Upper lobe of left lung (tissue), 6 donors: ENCODE measurements at regions not wholly inside any gene's neighbourhood (a gene's known extent, or its start where the extent isn't known, plus 50 kb on each side); places are given as distances from the start of the nearest gene placed in this dataset.
A peak's percentile ranks its signal among the peaks of the same experiment; 100 is the strongest.

ENCODE experiments used
- ATAC-seq, 2 donors: fragments of 200-7000 bp; cut with Tn5 transposase; one replicate each; pipeline ENCODE4 v1.9.1; 2022; ENCODE audit warnings: mild to moderate bottlenecking in 2 of 2, moderate library complexity in 2 of 2; ENCODE audit not compliant: low FRiP score in 2 of 2
- DNase-seq, 2 donors: peaks; one replicate each; pipeline ENCODE4 v3.0.0-alpha.2; 2019 to 2020
- H3K27ac ChIP-seq, 4 donors: fragments of 200-600 bp; sonication (generic); one replicate each; pipeline ENCODE4 v1.5.1; 2016 to 2019
- H3K27me3 ChIP-seq, 4 donors: fragments of 200-600 bp; sonication (generic); one replicate each; pipeline ENCODE4 v1.5.1; 2017 to 2019
- H3K36me3 ChIP-seq, 4 donors: fragments of 200-600 bp; sonication (generic); one replicate each; pipeline ENCODE4 v1.5.1; 2016 to 2019
- H3K4me1 ChIP-seq, 4 donors: fragments of 200-600 bp; sonication (generic); one replicate each; pipeline ENCODE4 v1.5.1; 2018 to 2019
- H3K4me3 ChIP-seq, 4 donors: fragments of 200-600 bp; sonication (generic); one replicate each; pipeline ENCODE4 v1.5.1; 2017 to 2019; ENCODE audit warnings: mild to moderate bottlenecking in 2 of 4, moderate library complexity in 1 of 4
- H3K9me3 ChIP-seq, 4 donors: fragments of 200-600 bp; sonication (generic); one replicate each; pipeline ENCODE4 v1.5.1; 2018 to 2019
- EP300 ChIP-seq, 4 donors: sonication (generic); formaldehyde crosslinking; IDR thresholded peaks; one replicate each; pipeline ENCODE4 v1.5.1; 2017; ENCODE audit warnings: antibody characterized with exemption in 4 of 4, control low read depth in 2 of 4
- POLR2A ChIP-seq, 4 donors: fragments of 450-650 bp; IDR thresholded peaks; one replicate each; pipeline ENCODE4 v1.5.1; 2016 to 2017; ENCODE audit warnings: antibody characterized with exemption in 4 of 4, mild to moderate bottlenecking in 2 of 4
- POLR2AphosphoS5 ChIP-seq, 2 donors: sonication (generic); formaldehyde crosslinking; IDR thresholded peaks; one replicate each; pipeline ENCODE4 v1.5.1; 2017; ENCODE audit warnings: antibody characterized with exemption in 2 of 2
- WGBS, 2 donors: methylation state at CpG; one replicate each; pipeline ENCODE4 v1.1.5; 2017 to 2018; 5-methylcytosine and 5-hydroxymethylcytosine counted together
- TF ChIP-seq, protein P1 (sequence below), 6 experiments: fragments of 450-650 bp in 4 of 6; fragments of 200-600 bp in 2 of 6; sonication (generic) in 2 of 6; IDR thresholded peaks; one replicate each; pipeline ENCODE4 v1.5.1; 2016 to 2019; ENCODE audit warnings: antibody characterized with exemption in 6 of 6
- donor health status: DM: no; HTN: no; CAD: no; lungs with moderate emphysema.
- donor health status: DM: no; HTN: yes; CAD: no; lungs with severe emphysema.

DNA sequence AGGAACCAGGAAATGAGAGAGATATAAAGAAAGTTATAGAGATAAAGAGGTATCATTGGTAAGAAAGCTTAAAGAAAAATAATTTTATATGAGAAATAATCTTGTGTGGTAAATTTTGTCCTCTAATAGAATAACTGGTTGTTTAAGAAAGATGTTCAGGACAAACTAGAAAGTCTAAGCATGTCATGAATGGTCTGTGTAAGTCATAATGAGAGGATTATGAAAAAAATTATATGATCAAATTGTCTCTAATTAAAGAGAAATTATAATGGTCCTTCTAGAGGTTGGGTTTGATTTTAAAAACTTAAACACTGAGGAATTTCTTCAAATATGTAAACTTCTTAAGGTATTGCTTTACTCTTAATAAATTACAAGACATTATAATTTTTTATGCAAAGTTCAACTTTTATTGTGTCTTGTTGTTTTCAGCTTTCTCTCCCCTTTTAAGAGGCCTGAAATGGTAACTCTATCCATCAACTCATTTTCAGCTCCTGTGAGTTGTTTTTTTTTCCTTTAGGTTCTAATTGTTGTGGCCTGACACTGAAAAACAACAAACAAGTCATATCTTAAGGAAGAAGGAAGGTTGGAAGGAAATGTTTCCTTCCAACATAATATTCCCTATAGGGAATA, 88.2 kb upstream of the CNOT2 start:
- TF ChIP-seq EP300 (IDR thresholded peaks at IDR 0.05) (no peak), POLR2AphosphoS5 (IDR thresholded peaks at IDR 0.05) (no peak), POLR2A (IDR thresholded peaks at IDR 0.05) (no peak)
- TF ChIP-seq, protein P1, sequence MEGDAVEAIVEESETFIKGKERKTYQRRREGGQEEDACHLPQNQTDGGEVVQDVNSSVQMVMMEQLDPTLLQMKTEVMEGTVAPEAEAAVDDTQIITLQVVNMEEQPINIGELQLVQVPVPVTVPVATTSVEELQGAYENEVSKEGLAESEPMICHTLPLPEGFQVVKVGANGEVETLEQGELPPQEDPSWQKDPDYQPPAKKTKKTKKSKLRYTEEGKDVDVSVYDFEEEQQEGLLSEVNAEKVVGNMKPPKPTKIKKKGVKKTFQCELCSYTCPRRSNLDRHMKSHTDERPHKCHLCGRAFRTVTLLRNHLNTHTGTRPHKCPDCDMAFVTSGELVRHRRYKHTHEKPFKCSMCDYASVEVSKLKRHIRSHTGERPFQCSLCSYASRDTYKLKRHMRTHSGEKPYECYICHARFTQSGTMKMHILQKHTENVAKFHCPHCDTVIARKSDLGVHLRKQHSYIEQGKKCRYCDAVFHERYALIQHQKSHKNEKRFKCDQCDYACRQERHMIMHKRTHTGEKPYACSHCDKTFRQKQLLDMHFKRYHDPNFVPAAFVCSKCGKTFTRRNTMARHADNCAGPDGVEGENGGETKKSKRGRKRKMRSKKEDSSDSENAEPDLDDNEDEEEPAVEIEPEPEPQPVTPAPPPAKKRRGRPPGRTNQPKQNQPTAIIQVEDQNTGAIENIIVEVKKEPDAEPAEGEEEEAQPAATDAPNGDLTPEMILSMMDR (IDR thresholded peaks at IDR 0.05) = no peak
- H3K4me1 ChIP-seq = no peaks in the 10 kb centered on the region
- H3K4me3 ChIP-seq = no peak overlapping the region
- DNase-seq (no peak), ATAC-seq (no peak)
- no peaks in the 10 kb centered on the region for H3K27me3 ChIP-seq
- H3K9me3 ChIP-seq = peaks cover 0 to 30% (median 4%) of the 10 kb centered on the region in 4 donors
- H3K36me3 ChIP-seq = no peaks in the 10 kb centered on the region
- no peak overlapping the region for H3K27ac ChIP-seq

DNA sequence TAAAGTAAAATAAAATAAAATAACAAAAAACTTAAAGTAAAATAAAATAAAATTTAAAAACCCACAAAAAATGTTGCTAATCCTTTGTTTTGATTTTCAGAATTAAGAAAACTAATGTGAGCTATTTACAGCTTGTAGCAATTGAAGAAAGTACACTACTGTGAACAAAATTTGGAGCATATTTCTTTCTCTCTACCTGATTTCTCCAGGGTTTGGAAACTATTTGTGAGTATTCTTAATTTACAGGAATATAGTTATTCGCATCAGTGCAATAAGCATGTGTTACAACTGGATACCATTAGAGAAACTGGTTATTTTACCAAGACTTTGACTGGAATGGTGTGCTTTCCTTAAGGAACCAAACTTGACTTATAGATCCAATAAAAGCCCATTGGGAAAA, 86.1 kb upstream of the CNOT2 start:
- no peaks in the 10 kb centered on the region for H3K36me3 ChIP-seq
- H3K27ac ChIP-seq = no peak overlapping the region
- ATAC-seq (no peak), DNase-seq (no peak)
- no peaks in the 10 kb centered on the region for H3K27me3 ChIP-seq
- H3K9me3 ChIP-seq = peaks cover 0 to 30% (median 4%) of the 10 kb centered on the region in 4 donors
- H3K4me1 ChIP-seq = no peaks in the 10 kb centered on the region
- no peak overlapping the region for H3K4me3 ChIP-seq
- WGBS, 2 donors = 83 to 89% methylated on average over 1 of the region's 1 CpG
- TF ChIP-seq POLR2AphosphoS5 (IDR thresholded peaks at IDR 0.05) = no peak
- TF ChIP-seq, protein P1 (IDR thresholded peaks at IDR 0.05) = no peak
- TF ChIP-seq EP300 (IDR thresholded peaks at IDR 0.05) = no peak
- TF ChIP-seq POLR2A (IDR thresholded peaks at IDR 0.05) = no peak

DNA sequence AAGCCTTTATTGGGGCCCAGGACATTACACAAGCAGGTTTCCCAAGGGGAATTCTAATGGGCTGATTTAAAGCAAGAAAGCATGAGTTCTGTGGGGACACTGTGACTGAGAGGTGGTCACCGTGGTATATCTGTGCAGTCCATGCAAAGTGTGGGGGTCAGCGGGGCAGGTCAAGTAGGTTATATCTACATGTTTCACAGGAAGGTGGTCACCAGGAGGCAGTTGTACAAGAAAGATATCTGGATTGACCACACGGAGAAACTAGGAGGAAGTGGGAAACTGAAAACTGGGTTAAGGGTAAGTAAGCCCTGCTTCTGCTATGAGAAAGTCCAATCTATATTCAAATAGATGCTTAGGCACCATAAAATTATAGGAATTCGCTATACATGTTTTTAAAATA, 77.8 kb upstream of the CNOT2 start:
- no peak for DNase-seq
- no peak overlapping the region for H3K27ac ChIP-seq
- H3K9me3 ChIP-seq = no peaks in the 10 kb centered on the region
- no peak for ATAC-seq
- H3K4me3 ChIP-seq = no peak overlapping the region
- 67 to 82% methylated on average over 4 of the region's 4 CpGs for WGBS, 2 donors
- TF ChIP-seq POLR2AphosphoS5 (IDR thresholded peaks at IDR 0.05) (no peak), POLR2A (IDR thresholded peaks at IDR 0.05) (no peak), EP300 (IDR thresholded peaks at IDR 0.05) (no peak)
- TF ChIP-seq, protein P1 (IDR thresholded peaks at IDR 0.05) = no peak
- no peaks in the 10 kb centered on the region for H3K27me3 ChIP-seq
- no peaks in the 10 kb centered on the region for H3K36me3 ChIP-seq
- no peaks in the 10 kb centered on the region for H3K4me1 ChIP-seq

DNA sequence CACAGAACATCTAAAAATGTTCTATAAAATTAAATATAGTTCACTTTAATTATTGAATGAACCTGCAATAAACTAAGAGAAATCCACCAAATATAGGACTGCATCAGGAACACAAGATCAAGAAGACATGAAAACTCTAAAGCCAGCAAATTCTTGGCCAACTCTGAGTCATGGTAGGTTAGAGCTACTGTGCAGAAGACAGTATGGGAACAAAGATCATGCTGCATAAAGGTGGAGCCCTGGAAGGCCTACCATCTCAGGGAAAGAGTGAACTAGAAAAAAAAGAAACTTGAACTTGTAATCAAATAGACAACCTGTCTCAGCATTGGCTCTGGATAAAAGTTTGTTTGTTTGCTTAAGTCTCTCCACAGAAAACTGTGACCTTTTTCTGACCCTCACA, 66.9 kb upstream of the CNOT2 start:
- Histone ChIP-seq H3K4me1 (no peaks in the 10 kb centered on the region), H3K36me3 (no peaks in the 10 kb centered on the region), H3K27ac (no peak overlapping the region), H3K4me3 (no peak overlapping the region), H3K27me3 (no peaks in the 10 kb centered on the region), H3K9me3 (no peaks in the 10 kb centered on the region)
- no peak for ATAC-seq
- no peak for TF ChIP-seq POLR2AphosphoS5 (IDR thresholded peaks at IDR 0.05)
- TF ChIP-seq EP300 (IDR thresholded peaks at IDR 0.05) = no peak
- TF ChIP-seq, protein P1 (IDR thresholded peaks at IDR 0.05) = no peak
- TF ChIP-seq POLR2A (IDR thresholded peaks at IDR 0.05) = no peak
- no peak for DNase-seq

DNA sequence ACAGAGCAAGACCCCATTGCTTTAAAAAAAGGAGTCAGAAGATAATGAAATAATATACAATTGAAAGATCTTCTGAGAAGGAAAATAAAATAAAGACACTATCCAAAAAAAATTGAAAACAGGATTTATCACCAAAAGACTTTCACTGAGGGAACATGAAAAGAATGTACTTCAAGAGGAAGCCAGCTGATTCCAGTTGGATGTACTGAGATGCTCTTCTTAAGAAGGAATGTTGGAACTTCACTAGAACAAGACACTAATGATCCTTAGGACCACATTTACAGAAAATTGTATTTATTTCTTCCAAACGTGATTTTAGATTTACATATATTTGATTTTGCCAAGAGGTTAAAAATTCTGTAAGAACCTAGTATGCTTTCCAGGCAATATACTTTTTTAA, 65.6 kb upstream of the CNOT2 start:
- DNase-seq (no peak), ATAC-seq (no peak)
- no peaks in the 10 kb centered on the region for H3K4me1 ChIP-seq
- H3K36me3 ChIP-seq = no peaks in the 10 kb centered on the region
- no peak for TF ChIP-seq POLR2AphosphoS5 (IDR thresholded peaks at IDR 0.05)
- no peak for TF ChIP-seq EP300 (IDR thresholded peaks at IDR 0.05)
- TF ChIP-seq, protein P1 (IDR thresholded peaks at IDR 0.05) = no peak
- no peak for TF ChIP-seq POLR2A (IDR thresholded peaks at IDR 0.05)
- no peaks in the 10 kb centered on the region for H3K27me3 ChIP-seq
- H3K9me3 ChIP-seq = no peaks in the 10 kb centered on the region
- H3K27ac ChIP-seq = peak overlapping the region in 1 of 4 donors; percentile 6
- no peak overlapping the region for H3K4me3 ChIP-seq
- 61 to 66% methylated on average over 1 of the region's 1 CpG for WGBS, 2 donors
